ENCODE measurements at regions not wholly inside any gene's neighbourhood (a gene's known extent, or its start where the extent isn't known, plus 50 kb on each side); places are given as distances from the start of the nearest gene placed in this dataset.

- no peaks in the 10 kb centered on the region for H3K4me1 ChIP-seq (ENCODE audit: control insufficient read depth in 1 of 2, insufficient read depth in 2 of 2, low read length in 2 of 2)
- no peaks in the 10 kb centered on the region for H3K9me2 ChIP-seq (ENCODE audit: insufficient read depth)
- TF ChIP-seq ZFX (IDR thresholded peaks at IDR 0.05) (no peak), ATF3 (IDR thresholded peaks at IDR 0.05) (no peak), CTCF (IDR thresholded peaks at IDR 0.05 in 2 of 3, conservative IDR thresholded peaks at IDR 0.05 in 1 of 3; ENCODE audit: borderline replicate concordance in 1 of 3, insufficient read depth in 1 of 3, low read depth in 2 of 3, low read length in 2 of 3) (no peak), EGR1 (IDR thresholded peaks at IDR 0.05; ENCODE audit: low read depth) (no peak), SRF (IDR thresholded peaks at IDR 0.05; ENCODE audit: low read depth) (no peak), SP1 (IDR thresholded peaks at IDR 0.05; ENCODE audit: low read depth) (no peak), POLR2AphosphoS5 (IDR thresholded peaks at IDR 0.05; ENCODE audit: low read depth, low read length) (no peak), CBX3 (IDR thresholded peaks at IDR 0.05; ENCODE audit: low read depth) (no peak), JUND (IDR thresholded peaks at IDR 0.05) (no peak), SIN3A (IDR thresholded peaks at IDR 0.05; ENCODE audit: low read depth) (no peak), CEBPB (IDR thresholded peaks at IDR 0.05; ENCODE audit: low read depth) (no peak), POLR2A (IDR thresholded peaks at IDR 0.05; ENCODE audit: borderline replicate concordance, extremely low read depth, insufficient read depth, insufficient read length) (no peak), FOSL1 (IDR thresholded peaks at IDR 0.05; ENCODE audit: low read depth) (no peak), YY1 (IDR thresholded peaks at IDR 0.05; ENCODE audit: extremely low read depth, insufficient replicate concordance, low read depth, low read length) (no peak), EZH2phosphoT487 (IDR thresholded peaks at IDR 0.05; ENCODE audit: borderline replicate concordance) (no peak), RAD21 (IDR thresholded peaks at IDR 0.05; ENCODE audit: low read depth) (no peak), MAX (IDR thresholded peaks at IDR 0.05) (no peak), TCF7L2 (IDR thresholded peaks at IDR 0.05; ENCODE audit: borderline replicate concordance, extremely low read depth, insufficient read depth, insufficient read length) (no peak)
- ChIA-PET POLR2A (interaction anchor here (0.5 kb wide), 1 partner anchor 477 kb away, joined by 4 read pairs; no protein-coding TSS in a partner anchor), CTCF (interaction anchor here (0.8 to 3.8 kb wide), 22 partner anchors 9 to 881 kb away, joined by 3 to 37 read pairs (median 4); no protein-coding TSS in a partner anchor), RAD21 (ENCODE audit: low non-redundant PET in 1 of 2, low total read pairs in 2 of 2, uncharacterized antibody in 2 of 2, unreplicated experiment in 2 of 2) (interaction anchor here (0.6 to 1.1 kb wide), 2 partner anchors 805 to 1119 kb away, joined by 3 to 4 read pairs; no protein-coding TSS in a partner anchor)
- H3K79me2 ChIP-seq (ENCODE audit: insufficient read depth, low read length), result no peaks in the 10 kb centered on the region
- H3K9me3 ChIP-seq (ENCODE audit: control insufficient read depth in 1 of 2, insufficient read depth in 1 of 2, low read depth in 1 of 2, low read length in 2 of 2), result no peaks in the 10 kb centered on the region
- H2AFZ ChIP-seq (ENCODE audit: low read depth, low read length, poor library complexity, severe bottlenecking), result no peak overlapping the region
- H3K27me3 ChIP-seq (ENCODE audit: insufficient read depth, low read length), result peaks cover 16% of the 10 kb centered on the region
- no peak overlapping the region for H3K4me3 ChIP-seq (replicated peaks in 1 of 2; ENCODE audit: low read depth in 1 of 2, low read length in 2 of 2)
- no TSS peak for BruUV-seq (replicated peaks)
- intact Hi-C loops (cut with micrococcal nuclease), result loop anchor here (1.0 to 2.0 kb wide), 2 partner anchors 804 to 880 kb away; no protein-coding TSS in a partner anchor
- no peaks in the 10 kb centered on the region for H3K36me3 ChIP-seq (ENCODE audit: control insufficient read depth in 1 of 2, insufficient read depth in 2 of 2, low read length in 2 of 2)
- no peak for ATAC-seq
- no peak overlapping the region for H3K4me2 ChIP-seq (ENCODE audit: low read length)
- no peak overlapping the region for H3K27ac ChIP-seq (ENCODE audit: low read depth, low read length)
- H3K9ac ChIP-seq (ENCODE audit: low read length), result no peak overlapping the region
- no peak for DNase-seq (ENCODE audit: low read depth, low spot score)
- H4K20me1 ChIP-seq (ENCODE audit: insufficient read depth), result no peaks in the 10 kb centered on the region
Observed at GRCh38 chr3:168864107-168865021, 768.6 kb upstream of the GOLIM4 start.
